Neuronal stem cell (in vitro differentiated cells): ENCODE measurements at regions not wholly inside any gene's neighbourhood (a gene's known extent, or its start where the extent isn't known, plus 50 kb on each side); places are given as distances from the start of the nearest gene placed in this dataset.

Experiments used
- DNase-seq: peaks from one replicate; pipeline ENCODE4 v3.0.0-alpha.2; 2013; ENCODE audit warnings: low spot score
- H2AFZ ChIP-seq: one replicate; pipeline ENCODE4 v1.6.1; 2013; ENCODE audit warnings: mild to moderate bottlenecking, low read length, inconsistent platforms
- H2AK5ac ChIP-seq: 2 replicates; pipeline ENCODE4 v1.6.1; 2013; ENCODE audit warnings: low read depth, mild to moderate bottlenecking, inconsistent platforms, low read length, moderate library complexity, mixed read lengths
- H2BK120ac ChIP-seq: 2 replicates; pipeline ENCODE4 v1.6.1; 2013; ENCODE audit warnings: low read depth, mild to moderate bottlenecking, inconsistent platforms, low read length, moderate library complexity, mixed read lengths
- H2BK12ac ChIP-seq: one replicate; pipeline ENCODE4 v1.6.1; 2013; ENCODE audit warnings: low read length, inconsistent platforms
- H2BK15ac ChIP-seq: 2 replicates; pipeline ENCODE4 v1.6.1; 2013; ENCODE audit warnings: mild to moderate bottlenecking, low read length, inconsistent platforms, mixed read lengths
- H2BK5ac ChIP-seq: one replicate; pipeline ENCODE4 v1.6.1; 2013; ENCODE audit warnings: inconsistent platforms, mild to moderate bottlenecking, low read length, moderate library complexity
- H3K14ac ChIP-seq: one replicate; pipeline ENCODE4 v1.6.1; 2013; ENCODE audit warnings: low read length, inconsistent platforms
- H3K18ac ChIP-seq: 2 replicates; pipeline ENCODE4 v1.6.1; 2013; ENCODE audit warnings: low read length, inconsistent platforms
- H3K23ac ChIP-seq: 2 replicates; pipeline ENCODE4 v1.6.1; 2013; ENCODE audit warnings: low read depth, mild to moderate bottlenecking, mixed read lengths, low read length, inconsistent platforms; ENCODE audit not compliant: poor library complexity
- H3K27ac ChIP-seq: replicated peaks from 3 replicates; pipeline ENCODE4 v1.5.1; 2013; ENCODE audit warnings: low read length, inconsistent platforms
- H3K27me3 ChIP-seq, 3 experiments: 2 replicates each; pipeline ENCODE4 v1.6.1; 2013; ENCODE audit warnings: low read length in 3 of 3, mild to moderate bottlenecking in 2 of 3, inconsistent platforms in 1 of 3, low read depth in 1 of 3, mixed read lengths in 1 of 3, moderate library complexity in 1 of 3; ENCODE audit not compliant: control insufficient read depth in 3 of 3, insufficient read depth in 3 of 3
- H3K36me3 ChIP-seq, 2 donors: replicated peaks in 1 of 2; 2 replicates each; pipeline ENCODE4 v1.6.1; 2013; ENCODE audit warnings: low read length in 2 of 2; ENCODE audit not compliant: control insufficient read depth in 2 of 2, insufficient read depth in 2 of 2
- H3K4ac ChIP-seq: 2 replicates; pipeline ENCODE4 v1.6.1; 2013; ENCODE audit warnings: inconsistent platforms, mild to moderate bottlenecking, low read length, moderate library complexity
- H3K4me1 ChIP-seq, 2 donors: 1 replicate in 1 of 2; 2 replicates in 1 of 2; pipeline ENCODE4 v1.6.1; 2013; ENCODE audit warnings: low read length in 2 of 2, low read depth in 1 of 2; ENCODE audit not compliant: control insufficient read depth in 2 of 2, insufficient read depth in 1 of 2
- H3K4me2 ChIP-seq: one replicate; pipeline ENCODE4 v1.6.1; 2013; ENCODE audit warnings: mild to moderate bottlenecking, low read length, inconsistent platforms; ENCODE audit not compliant: insufficient read depth, poor library complexity, severe bottlenecking
- H3K4me3 ChIP-seq, 2 donors: 2 replicates each; pipeline ENCODE4 v1.5.1; 2013; ENCODE audit warnings: low read length in 2 of 2, mild to moderate bottlenecking in 2 of 2, inconsistent platforms in 1 of 2, moderate library complexity in 1 of 2
- H3K79me1 ChIP-seq: one replicate; pipeline ENCODE4 v1.6.1; 2013; ENCODE audit warnings: low read depth, mild to moderate bottlenecking, inconsistent platforms, low read length, moderate library complexity
- H3K9ac ChIP-seq: one replicate; pipeline ENCODE4 v1.6.1; 2013; ENCODE audit warnings: mild to moderate bottlenecking, low read depth, low read length, inconsistent platforms; ENCODE audit not compliant: poor library complexity
- H3K9me3 ChIP-seq, 2 donors: replicated peaks in 1 of 2; 2 replicates each; pipeline versions ENCODE3 to v1.6.1; 2013; ENCODE audit warnings: low read length in 2 of 2, mild to moderate bottlenecking in 2 of 2, inconsistent platforms in 1 of 2, low read depth in 1 of 2, mixed read lengths in 1 of 2, moderate library complexity in 1 of 2; ENCODE audit not compliant: control insufficient read depth in 2 of 2, insufficient read depth in 1 of 2
- H4K8ac ChIP-seq: one replicate; pipeline ENCODE4 v1.6.1; 2013; ENCODE audit warnings: low read depth, mild to moderate bottlenecking, inconsistent platforms, low read length, moderate library complexity
- H4K91ac ChIP-seq: one replicate; pipeline ENCODE4 v1.6.1; 2013; ENCODE audit warnings: low read length, low read depth, mild to moderate bottlenecking, inconsistent platforms; ENCODE audit not compliant: poor library complexity
- WGBS, 2 donors: extraction: QIAGEN DNeasy Blood & Tissue Kit; methylation state at CpG; one replicate each; pipeline ENCODE4 v1.1.7; 2013; ENCODE audit warnings: missing lambda C conversion rate in 2 of 2, mixed read lengths in 1 of 2; ENCODE audit not compliant: insufficient read length in 2 of 2, insufficient replicate concordance in 1 of 2; ENCODE audit errors: extremely low coverage in 2 of 2; 5-methylcytosine and 5-hydroxymethylcytosine counted together

GRCh38 chr16:49179714-49180330 lies 101.8 kb downstream of the CBLN1 start:
- Histone ChIP-seq H3K4me2 (no peak overlapping the region), H3K23ac (no peak overlapping the region), H4K91ac (no peak overlapping the region), H2AK5ac (no peak overlapping the region), H3K4me1 (peaks cover 0 to 5% of the 10 kb centered on the region in 2 donors), H2BK15ac (no peak overlapping the region), H2BK5ac (no peak overlapping the region), H4K8ac (no peak overlapping the region), H2BK12ac (no peak overlapping the region), H2AFZ (no peak overlapping the region), H3K36me3 (no peaks in the 10 kb centered on the region), H3K9me3 (no peaks in the 10 kb centered on the region), H3K4ac (no peak overlapping the region), H3K9ac (no peak overlapping the region), H2BK120ac (no peak overlapping the region), H3K79me1 (no peaks in the 10 kb centered on the region), H3K27me3 (no peaks in the 10 kb centered on the region), H3K14ac (no peak overlapping the region), H3K4me3 (no peak overlapping the region), H3K18ac (no peak overlapping the region), H3K27ac (no peak overlapping the region)
- WGBS, 2 donors = no CpG with 5 or more reads among the region's 4 CpGs
- no peak for DNase-seq

- WGBS, 2 donors = no CpG with 5 or more reads among the region's 1 CpG
- Histone ChIP-seq H2BK5ac (no peak overlapping the region), H4K8ac (no peak overlapping the region), H3K9ac (no peak overlapping the region), H3K36me3 (no peaks in the 10 kb centered on the region), H3K4ac (no peak overlapping the region), H3K27me3 (peaks cover 0 to 2% (median 0%) of the 10 kb centered on the region in 3 experiments), H3K18ac (no peak overlapping the region), H2BK12ac (no peak overlapping the region), H2AFZ (no peak overlapping the region), H3K27ac (no peak overlapping the region), H3K14ac (no peak overlapping the region), H3K4me3 (no peak overlapping the region), H2BK120ac (no peak overlapping the region), H3K23ac (no peak overlapping the region), H3K9me3 (no peaks in the 10 kb centered on the region), H4K91ac (no peak overlapping the region), H3K79me1 (no peaks in the 10 kb centered on the region), H3K4me2 (no peak overlapping the region), H2AK5ac (no peak overlapping the region), H3K4me1 (no peaks in the 10 kb centered on the region), H2BK15ac (no peak overlapping the region)
- no peak for DNase-seq
Measured at GRCh38 chr16:49168126-49168525, 113.5 kb downstream of the CBLN1 start.

- Histone ChIP-seq H2BK5ac (no peak overlapping the region), H3K4ac (no peak overlapping the region), H2BK15ac (no peak overlapping the region), H2BK12ac (no peak overlapping the region), H3K9me3 (no peaks in the 10 kb centered on the region), H3K14ac (no peak overlapping the region), H3K4me1 (no peaks in the 10 kb centered on the region), H3K27ac (no peak overlapping the region), H3K9ac (no peak overlapping the region), H3K27me3 (peaks cover 0 to 2% (median 0%) of the 10 kb centered on the region in 3 experiments), H2BK120ac (no peak overlapping the region), H3K23ac (no peak overlapping the region), H2AK5ac (no peak overlapping the region), H3K79me1 (no peaks in the 10 kb centered on the region), H3K4me2 (no peak overlapping the region), H3K36me3 (no peaks in the 10 kb centered on the region), H2AFZ (no peak overlapping the region), H3K4me3 (no peak overlapping the region), H4K8ac (no peak overlapping the region), H4K91ac (no peak overlapping the region), H3K18ac (no peak overlapping the region)
- DNase-seq = no peak
- WGBS, 2 donors = no CpG with 5 or more reads among the region's 1 CpG
Measured at GRCh38 chr16:49165025-49165424, 116.6 kb downstream of the CBLN1 start.

GRCh38 chr16:49161191-49161590 lies 120.4 kb downstream of the CBLN1 start:
- H3K27ac ChIP-seq = no peak overlapping the region
- WGBS, 2 donors = no CpG with 5 or more reads among the region's 2 CpGs
- no peak overlapping the region for H2BK120ac ChIP-seq

More at GRCh38 chr16:49161191-49161590, 120.4 kb downstream of the CBLN1 start:
- Histone ChIP-seq H3K9ac (no peak overlapping the region), H3K14ac (no peak overlapping the region), H2BK15ac (no peak overlapping the region), H4K91ac (no peak overlapping the region), H3K4me2 (no peak overlapping the region), H3K79me1 (no peaks in the 10 kb centered on the region), H3K9me3 (no peaks in the 10 kb centered on the region), H2BK5ac (no peak overlapping the region), H3K4me1 (no peaks in the 10 kb centered on the region), H3K27me3 (no peaks in the 10 kb centered on the region), H3K4me3 (no peak overlapping the region), H3K36me3 (no peaks in the 10 kb centered on the region), H3K4ac (no peak overlapping the region), H2BK12ac (no peak overlapping the region), H2AK5ac (no peak overlapping the region), H3K23ac (no peak overlapping the region), H2AFZ (no peak overlapping the region), H4K8ac (no peak overlapping the region), H3K18ac (no peak overlapping the region)
- no peak for DNase-seq
